ENCODE measurements at regions not wholly inside any gene's neighbourhood (a gene's known extent, or its start where the extent isn't known, plus 50 kb on each side); places are given as distances from the start of the nearest gene placed in this dataset.
A peak's percentile ranks its signal among the peaks of the same experiment; 100 is the strongest.

GRCh38 chr1:82946096-82946605, 1052.8 kb downstream of the TTLL7 start:
- H3K4me3 ChIP-seq: no peak overlapping the region
- no peak for TF ChIP-seq POLR2A (IDR thresholded peaks at IDR 0.05)
- no peak for TF ChIP-seq EP300 (IDR thresholded peaks at IDR 0.05)
- no peak for TF ChIP-seq CTCF (IDR thresholded peaks at IDR 0.05)
- no peak for TF ChIP-seq POLR2AphosphoS5 (IDR thresholded peaks at IDR 0.05)

GRCh38 chr1:82944822-82945221, 1054.1 kb downstream of the TTLL7 start:
- Histone ChIP-seq H3K36me3 (no peaks in the 10 kb centered on the region), H3K9me3 (no peaks in the 10 kb centered on the region), H3K27me3 (no peaks in the 10 kb centered on the region), H3K4me3 (no peak overlapping the region), H3K27ac (no peak overlapping the region), H3K4me1 (no peaks in the 10 kb centered on the region)
- TF ChIP-seq EP300 (IDR thresholded peaks at IDR 0.05) (no peak), POLR2AphosphoS5 (IDR thresholded peaks at IDR 0.05) (no peak), CTCF (IDR thresholded peaks at IDR 0.05) (no peak), POLR2A (IDR thresholded peaks at IDR 0.05) (no peak)
- 56 to 59% methylated on average over 1 of the region's 1 CpG for WGBS, 2 donors
- DNase-seq: no peak
- ATAC-seq (ENCODE audit: low FRiP score in 2 of 2): no peak

More at GRCh38 chr1:82946096-82946605, 1052.8 kb downstream of the TTLL7 start:
- no peaks in the 10 kb centered on the region for H3K36me3 ChIP-seq
- no peaks in the 10 kb centered on the region for H3K9me3 ChIP-seq
- H3K4me1 ChIP-seq: no peaks in the 10 kb centered on the region
- no peak overlapping the region for H3K27ac ChIP-seq
- H3K27me3 ChIP-seq: no peaks in the 10 kb centered on the region
- ATAC-seq (ENCODE audit: low FRiP score in 2 of 2) (no peak), DNase-seq (no peak)
- 92 to 96% methylated on average over 3 of the region's 3 CpGs for WGBS, 2 donors

GRCh38 chr1:82934074-82934473, 1064.9 kb downstream of the TTLL7 start:
- Histone ChIP-seq H3K36me3 (no peaks in the 10 kb centered on the region), H3K4me1 (peaks cover 0 to 5% (median 3%) of the 10 kb centered on the region in 4 donors), H3K27me3 (no peaks in the 10 kb centered on the region), H3K9me3 (no peaks in the 10 kb centered on the region), H3K4me3 (no peak overlapping the region), H3K27ac (no peak overlapping the region)
- peak in 1 of 2 donors; percentile 41 for ATAC-seq (ENCODE audit: low FRiP score in 2 of 2)
- DNase-seq: no peak
- TF ChIP-seq CTCF (IDR thresholded peaks at IDR 0.05) (no peak), POLR2A (IDR thresholded peaks at IDR 0.05) (no peak), EP300 (IDR thresholded peaks at IDR 0.05) (no peak), POLR2AphosphoS5 (IDR thresholded peaks at IDR 0.05) (no peak)
- WGBS, 2 donors: 72 to 100% methylated on average over 1 to 2 of the region's 2 CpGs

- no peak for TF ChIP-seq POLR2AphosphoS5 (IDR thresholded peaks at IDR 0.05)
- TF ChIP-seq POLR2A (IDR thresholded peaks at IDR 0.05): no peak
- no peak for TF ChIP-seq EP300 (IDR thresholded peaks at IDR 0.05)
- TF ChIP-seq CTCF (IDR thresholded peaks at IDR 0.05): no peak
- no peaks in the 10 kb centered on the region for H3K36me3 ChIP-seq
- H3K4me3 ChIP-seq: no peak overlapping the region
- H3K4me1 ChIP-seq: peaks cover 0 to 5% (median 3%) of the 10 kb centered on the region in 4 donors
- ATAC-seq (ENCODE audit: low FRiP score in 2 of 2): no peak
- 78 to 80% methylated on average over 2 of the region's 2 CpGs for WGBS, 2 donors
- H3K27ac ChIP-seq: no peak overlapping the region
- no peaks in the 10 kb centered on the region for H3K9me3 ChIP-seq
- H3K27me3 ChIP-seq: no peaks in the 10 kb centered on the region
- no peak for DNase-seq
Measured at GRCh38 chr1:82932727-82933126, 1066.2 kb downstream of the TTLL7 start.

GRCh38 chr1:82932207-82932606, 1066.7 kb downstream of the TTLL7 start:
- 88 to 90% methylated on average over 2 of the region's 2 CpGs for WGBS, 2 donors
- no peaks in the 10 kb centered on the region for H3K9me3 ChIP-seq
- DNase-seq: no peak
- no peak for ATAC-seq (ENCODE audit: low FRiP score in 2 of 2)
- H3K36me3 ChIP-seq: no peaks in the 10 kb centered on the region
- H3K4me1 ChIP-seq: peaks cover 0 to 5% (median 3%) of the 10 kb centered on the region in 4 donors
- no peak overlapping the region for H3K27ac ChIP-seq
- no peak overlapping the region for H3K4me3 ChIP-seq
- TF ChIP-seq POLR2AphosphoS5 (IDR thresholded peaks at IDR 0.05) (no peak), POLR2A (IDR thresholded peaks at IDR 0.05) (no peak), EP300 (IDR thresholded peaks at IDR 0.05) (no peak), CTCF (IDR thresholded peaks at IDR 0.05) (no peak)
- no peaks in the 10 kb centered on the region for H3K27me3 ChIP-seq

All from upper lobe of left lung (tissue), 6 donors.